Heart left ventricle (tissue), 13 donors: ENCODE measurements at regions not wholly inside any gene's neighbourhood (a gene's known extent, or its start where the extent isn't known, plus 50 kb on each side); places are given as distances from the start of the nearest gene placed in this dataset.

Source experiments
- CTCF ChIP-seq, 12 donors: fragments of 200-600 bp; sonication (generic) in 4 of 12; IDR thresholded peaks; one replicate each; pipeline versions ENCODE4 v1.5.0 to v1.8.0; 2018 to 2022; ENCODE audit warnings: antibody characterized with exemption in 12 of 12, mild to moderate bottlenecking in 5 of 12
- POLR2A ChIP-seq, 2 donors: fragments of 450-650 bp; IDR thresholded peaks; one replicate each; pipeline ENCODE4 v1.6.1; 2017; ENCODE audit warnings: antibody characterized with exemption in 2 of 2, mild to moderate bottlenecking in 2 of 2, moderate library complexity in 2 of 2
- donor health status: ischemic (EF 13 %, LVEDD 7.1; RV severe dilation, severe dysfunction).
- donor health status: DM: no; HTN: yes; CAD: no.
- donor health status: DM: no; HTN: no; CAD: no.
- donor health status: ischemic (EF 25% LVEDD 6.9; RV normal size, moderate dysfunction).
- donor health status: ischemic (EF 25% LVEDD 5.7; RV mildly dilated, moderate dysfunction).
- donor health status: ischemic (EF 35%, LVEDD 5.7; RV mildly dilated, moderate dysfunction).
- donor health status: nonischemic (EF 11% LVEDD 7.7; RV severe dilation, severe dysfunction).
- donor health status: DM: yes; HTN: yes; CAD: no.
- donor health status: PGD.
- donor health status: ischemic (EF 29% LVEDD 5.4; RV normal size, mild dysfunction).
- donor health status: nonischemic (EF 23%, LVEDD 6.1; RV moderate dilation, normal function).

- no peak for TF ChIP-seq CTCF (IDR thresholded peaks at IDR 0.05)
- no peak for TF ChIP-seq POLR2A (IDR thresholded peaks at IDR 0.05)
Measured at GRCh38 chr15:36126194-36126593, 453.2 kb upstream of the CDIN1 start.
